DND-41 (cell line): ENCODE measurements at regions not wholly inside any gene's neighbourhood (a gene's known extent, or its start where the extent isn't known, plus 50 kb on each side); places are given as distances from the start of the nearest gene placed in this dataset.

Experiments used
- CTCF ChIP-seq: IDR thresholded peaks from 2 replicates; pipeline ENCODE4 v1.5.1; 2012; ENCODE audit warnings: borderline replicate concordance, low read length, moderate library complexity, mild to moderate bottlenecking; ENCODE audit not compliant: poor library complexity, severe bottlenecking; ENCODE audit errors: extremely low read depth
- EZH2 ChIP-seq: IDR thresholded peaks from 3 replicates; pipeline ENCODE4 v1.6.1; 2012; ENCODE audit warnings: borderline replicate concordance, low read depth, mild to moderate bottlenecking, moderate library complexity, low read length, inconsistent platforms; ENCODE audit not compliant: severe bottlenecking

- no peak for TF ChIP-seq EZH2
- TF ChIP-seq CTCF = no peak
Observed at GRCh38 chr6:14509120-14509519, 391.5 kb downstream of the CD83 start.
